ENCODE measurements at regions not wholly inside any gene's neighbourhood (a gene's known extent, or its start where the extent isn't known, plus 50 kb on each side); places are given as distances from the start of the nearest gene placed in this dataset.

DNA sequence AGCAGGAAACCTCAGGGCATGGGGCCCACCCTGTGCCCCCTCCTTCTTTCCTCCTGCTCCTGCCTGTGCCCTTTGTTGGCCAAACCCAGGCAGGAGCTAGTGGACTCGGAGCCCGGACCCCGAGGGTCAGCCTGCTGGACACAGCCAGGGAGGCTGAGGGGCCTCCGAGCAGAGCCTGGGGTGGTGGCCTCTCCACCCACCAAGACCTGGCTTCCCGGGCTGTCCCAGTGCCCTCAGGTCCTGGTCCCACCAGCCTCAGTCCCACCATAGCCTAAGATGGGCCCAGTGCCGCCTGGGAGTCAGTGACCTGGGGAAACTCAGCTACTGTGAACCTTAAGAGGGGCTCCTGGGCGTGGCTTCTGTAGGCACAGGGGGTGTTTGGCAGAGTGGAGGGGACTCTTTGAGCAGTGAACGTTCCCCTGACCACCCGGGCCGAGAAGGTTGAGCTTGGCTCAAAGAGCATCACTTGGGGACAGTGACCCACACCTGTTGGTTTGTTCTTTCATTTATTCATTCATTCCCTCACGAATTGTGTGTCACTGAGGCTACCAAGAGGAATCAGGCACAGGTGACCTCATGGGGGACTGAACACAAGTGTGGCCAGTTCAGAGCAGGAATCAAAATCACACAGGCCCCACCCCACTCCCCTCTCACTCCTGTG lies 266.1 kb downstream of the ADGRD1 start:
- H3K4me1 ChIP-seq (ENCODE audit: control insufficient read depth in 5 of 5, insufficient read depth in 5 of 5, low read length in 5 of 5): peaks cover 0 to 8% (median 3%) of the 10 kb centered on the region in 5 donors
- H3K9ac ChIP-seq (ENCODE audit: insufficient read depth in 1 of 2, low read length in 2 of 2): no peak overlapping the region
- peaks cover 0 to 7% (median 5%) of the 10 kb centered on the region in 3 donors for H3K27me3 ChIP-seq (ENCODE audit: control insufficient read depth in 3 of 3, insufficient read depth in 3 of 3, low read length in 2 of 3)
- ATAC-seq (ENCODE audit: insufficient read depth, low FRiP score) (no peak), DNase-seq (no peak)
- H3K4me3 ChIP-seq: no peak overlapping the region
- H3K27ac ChIP-seq (ENCODE audit: low read depth in 1 of 2, low read length in 1 of 2): no peak overlapping the region
- WGBS, 2 donors: 91 to 92% methylated on average over 9 to 11 of the region's 11 CpGs
- H3K36me3 ChIP-seq (ENCODE audit: control insufficient read depth in 4 of 4, insufficient read depth in 4 of 4, low read length in 4 of 4): no peaks in the 10 kb centered on the region
- peaks cover 0 to 1% (median 0%) of the 10 kb centered on the region in 4 donors for H3K9me3 ChIP-seq (ENCODE audit: control insufficient read depth in 4 of 4, insufficient read depth in 3 of 4, low read length in 3 of 4)
- TF ChIP-seq, protein P1, sequence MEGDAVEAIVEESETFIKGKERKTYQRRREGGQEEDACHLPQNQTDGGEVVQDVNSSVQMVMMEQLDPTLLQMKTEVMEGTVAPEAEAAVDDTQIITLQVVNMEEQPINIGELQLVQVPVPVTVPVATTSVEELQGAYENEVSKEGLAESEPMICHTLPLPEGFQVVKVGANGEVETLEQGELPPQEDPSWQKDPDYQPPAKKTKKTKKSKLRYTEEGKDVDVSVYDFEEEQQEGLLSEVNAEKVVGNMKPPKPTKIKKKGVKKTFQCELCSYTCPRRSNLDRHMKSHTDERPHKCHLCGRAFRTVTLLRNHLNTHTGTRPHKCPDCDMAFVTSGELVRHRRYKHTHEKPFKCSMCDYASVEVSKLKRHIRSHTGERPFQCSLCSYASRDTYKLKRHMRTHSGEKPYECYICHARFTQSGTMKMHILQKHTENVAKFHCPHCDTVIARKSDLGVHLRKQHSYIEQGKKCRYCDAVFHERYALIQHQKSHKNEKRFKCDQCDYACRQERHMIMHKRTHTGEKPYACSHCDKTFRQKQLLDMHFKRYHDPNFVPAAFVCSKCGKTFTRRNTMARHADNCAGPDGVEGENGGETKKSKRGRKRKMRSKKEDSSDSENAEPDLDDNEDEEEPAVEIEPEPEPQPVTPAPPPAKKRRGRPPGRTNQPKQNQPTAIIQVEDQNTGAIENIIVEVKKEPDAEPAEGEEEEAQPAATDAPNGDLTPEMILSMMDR (IDR thresholded peaks at IDR 0.05; ENCODE audit: control extremely low read depth, extremely low read depth): no peak

DNA sequence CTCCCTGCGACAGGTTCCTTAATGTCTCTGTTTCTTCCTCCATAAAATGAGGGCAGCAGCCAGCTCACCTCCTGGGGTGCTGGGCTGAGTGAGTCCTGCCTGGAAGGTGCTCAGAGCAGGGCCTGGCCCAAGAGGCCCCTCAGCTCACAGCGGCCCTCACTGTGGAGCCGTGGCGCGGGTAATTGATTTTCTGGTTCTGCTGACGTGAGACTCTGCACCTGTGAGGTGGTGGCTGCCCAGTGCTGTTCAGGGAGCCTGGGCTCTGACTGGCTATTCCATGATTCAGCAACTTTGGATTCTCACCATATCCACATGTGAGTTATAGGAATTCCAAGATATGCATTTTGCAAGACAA lies 266.6 kb downstream of the ADGRD1 start:
- H3K9me3 ChIP-seq (ENCODE audit: control insufficient read depth in 4 of 4, insufficient read depth in 3 of 4, low read length in 3 of 4): peaks cover 0 to 1% (median 0%) of the 10 kb centered on the region in 4 donors
- no peak overlapping the region for H3K9ac ChIP-seq (ENCODE audit: insufficient read depth in 1 of 2, low read length in 2 of 2)
- TF ChIP-seq, protein P1 (IDR thresholded peaks at IDR 0.05; ENCODE audit: control extremely low read depth, extremely low read depth): no peak
- no peak overlapping the region for H3K4me3 ChIP-seq
- no peak overlapping the region for H3K27ac ChIP-seq (ENCODE audit: low read depth in 1 of 2, low read length in 1 of 2)
- 92 to 97% methylated on average over 6 of the region's 6 CpGs for WGBS, 2 donors
- H3K36me3 ChIP-seq (ENCODE audit: control insufficient read depth in 4 of 4, insufficient read depth in 4 of 4, low read length in 4 of 4): no peaks in the 10 kb centered on the region
- H3K4me1 ChIP-seq (ENCODE audit: control insufficient read depth in 5 of 5, insufficient read depth in 5 of 5, low read length in 5 of 5): peaks cover 0 to 8% (median 3%) of the 10 kb centered on the region in 5 donors
- H3K27me3 ChIP-seq (ENCODE audit: control insufficient read depth in 3 of 3, insufficient read depth in 3 of 3, low read length in 2 of 3): peaks cover 0 to 7% (median 5%) of the 10 kb centered on the region in 3 donors
- DNase-seq: no peak
- no peak for ATAC-seq (ENCODE audit: insufficient read depth, low FRiP score)

DNA sequence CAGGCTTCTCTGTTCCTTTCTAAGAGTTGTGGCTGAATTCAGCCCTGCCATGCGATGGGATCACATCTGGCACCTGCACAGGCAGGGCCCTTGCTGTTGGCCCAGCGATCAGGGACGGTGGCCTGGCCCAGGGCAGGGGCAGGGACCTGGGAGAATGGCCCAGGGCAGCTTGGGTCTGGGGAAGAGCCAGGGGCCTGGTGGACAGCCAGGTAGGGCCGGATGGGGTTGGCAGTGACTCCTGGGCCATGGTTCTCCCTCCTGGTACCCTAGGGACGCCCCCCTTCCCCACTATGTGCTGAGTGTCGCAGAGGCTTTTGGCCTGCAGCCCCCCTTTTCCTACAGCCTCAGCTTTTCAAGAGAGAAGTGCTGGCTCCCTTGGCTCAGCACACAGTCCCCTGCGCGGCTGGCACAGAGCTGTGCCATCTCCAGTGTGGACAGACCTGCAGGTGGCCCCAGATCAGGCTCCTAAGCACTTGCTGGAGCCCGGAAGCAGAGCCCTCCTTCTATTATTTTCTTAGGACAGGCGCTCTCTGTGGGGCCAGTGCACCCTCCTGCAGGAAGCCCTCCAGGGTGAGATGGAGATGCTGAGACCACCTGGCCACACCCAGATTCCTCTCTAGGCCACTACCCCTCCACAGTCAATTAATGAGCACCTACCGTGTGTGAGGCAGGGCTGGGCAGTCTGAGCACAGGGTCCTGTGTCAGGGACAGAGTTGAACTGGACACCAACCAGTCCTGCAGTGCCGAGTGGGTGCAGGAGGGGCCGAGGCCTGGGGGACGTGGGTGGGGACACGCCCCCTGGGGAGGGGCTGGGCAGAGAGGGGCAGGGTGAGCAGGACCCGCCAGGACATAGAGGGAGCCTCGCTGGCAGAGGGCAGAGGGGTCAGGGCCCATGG lies 267.6 kb downstream of the ADGRD1 start:
- H3K9ac ChIP-seq (ENCODE audit: insufficient read depth in 1 of 2, low read length in 2 of 2): no peak overlapping the region
- H3K4me1 ChIP-seq (ENCODE audit: control insufficient read depth in 5 of 5, insufficient read depth in 5 of 5, low read length in 5 of 5): peaks cover 0 to 8% (median 3%) of the 10 kb centered on the region in 5 donors
- TF ChIP-seq, protein P1 (IDR thresholded peaks at IDR 0.05; ENCODE audit: control extremely low read depth, extremely low read depth): no peak
- no peak for DNase-seq
- 67 to 71% methylated on average over 17 of the region's 17 CpGs for WGBS, 2 donors
- H3K27ac ChIP-seq (ENCODE audit: low read depth in 1 of 2, low read length in 1 of 2): no peak overlapping the region
- H3K27me3 ChIP-seq (ENCODE audit: control insufficient read depth in 3 of 3, insufficient read depth in 3 of 3, low read length in 2 of 3): peaks cover 0 to 7% (median 5%) of the 10 kb centered on the region in 3 donors
- ATAC-seq (ENCODE audit: insufficient read depth, low FRiP score): no peak
- H3K4me3 ChIP-seq: no peak overlapping the region
- H3K36me3 ChIP-seq (ENCODE audit: control insufficient read depth in 4 of 4, insufficient read depth in 4 of 4, low read length in 4 of 4): no peaks in the 10 kb centered on the region
- peaks cover 0 to 1% (median 0%) of the 10 kb centered on the region in 4 donors for H3K9me3 ChIP-seq (ENCODE audit: control insufficient read depth in 4 of 4, insufficient read depth in 3 of 4, low read length in 3 of 4)
